Right lobe of liver (tissue), 4 donors: ENCODE measurements at regions not wholly inside any gene's neighbourhood (a gene's known extent, or its start where the extent isn't known, plus 50 kb on each side); places are given as distances from the start of the nearest gene placed in this dataset.

Experiments
- CTCF ChIP-seq, 4 donors: fragments of 200-600 bp in 3 of 4; fragments of 450-650 bp in 1 of 4; IDR thresholded peaks; one replicate each; pipeline versions ENCODE4 v1.5.1 to v1.8.0; 2016 to 2022; ENCODE audit warnings: antibody characterized with exemption in 4 of 4, mild to moderate bottlenecking in 2 of 4
- POLR2A ChIP-seq: fragments of 450-650 bp; IDR thresholded peaks from one replicate; pipeline ENCODE4 v1.6.1; 2017; ENCODE audit warnings: antibody characterized with exemption, mild to moderate bottlenecking
- donor health status: DM: no; HTN: no; CAD: no.
- donor health status: DM: no; HTN: no; CAD: no.
- donor health status: DM: no; HTN: yes; CAD: no.

- TF ChIP-seq POLR2A (no peak), CTCF (IDR thresholded peaks at IDR 0.05) (no peak)
These were observed 569.6 kb upstream of the LARGE1 start for GRCh38 chr22:34489861-34490260.
